ENCODE measurements at regions not wholly inside any gene's neighbourhood (a gene's known extent, or its start where the extent isn't known, plus 50 kb on each side); places are given as distances from the start of the nearest gene placed in this dataset.

DNA sequence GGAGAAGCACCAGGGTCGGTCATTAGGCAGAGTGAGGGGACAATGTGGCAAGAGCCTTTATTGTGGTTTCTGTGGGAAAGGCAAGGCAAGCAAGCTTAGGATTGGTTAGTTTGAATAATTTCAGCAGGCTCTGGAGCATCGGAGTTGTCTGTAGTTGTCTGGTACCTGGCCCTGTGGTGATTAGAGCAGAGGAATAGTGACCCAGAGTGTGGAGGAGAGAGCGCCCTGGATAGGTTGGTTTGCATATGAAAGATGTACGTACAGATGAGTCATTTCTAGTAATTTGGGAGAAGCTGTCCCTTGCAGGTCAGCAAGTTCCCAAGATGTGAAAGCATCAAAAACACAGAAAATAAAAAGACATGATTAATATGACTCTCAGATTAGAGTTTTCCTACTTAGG lies 383.1 kb upstream of the MEX3C start:
- DNase-seq (ENCODE audit: low read depth, low spot score), result no peak

DNA sequence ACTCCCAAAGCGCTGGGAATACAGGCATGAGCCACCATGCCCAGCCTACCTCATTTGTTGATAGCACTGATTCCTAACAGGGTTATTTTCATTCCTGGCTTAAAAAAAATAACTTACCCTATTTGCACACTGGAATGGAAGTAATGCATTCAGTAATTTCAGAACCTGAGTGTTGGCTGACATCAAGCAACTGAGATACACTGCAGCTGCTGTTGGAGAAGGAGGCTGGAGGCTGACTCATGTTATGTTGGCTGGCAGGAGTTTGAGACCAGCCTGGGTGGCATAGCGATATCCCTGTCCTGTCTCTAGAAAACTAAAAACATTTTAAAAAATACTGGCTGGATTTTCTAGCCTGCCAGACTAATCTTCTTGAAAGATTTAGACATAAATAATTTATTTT lies 385.1 kb upstream of the MEX3C start:
- no peak for DNase-seq (ENCODE audit: low read depth, low spot score)

DNA sequence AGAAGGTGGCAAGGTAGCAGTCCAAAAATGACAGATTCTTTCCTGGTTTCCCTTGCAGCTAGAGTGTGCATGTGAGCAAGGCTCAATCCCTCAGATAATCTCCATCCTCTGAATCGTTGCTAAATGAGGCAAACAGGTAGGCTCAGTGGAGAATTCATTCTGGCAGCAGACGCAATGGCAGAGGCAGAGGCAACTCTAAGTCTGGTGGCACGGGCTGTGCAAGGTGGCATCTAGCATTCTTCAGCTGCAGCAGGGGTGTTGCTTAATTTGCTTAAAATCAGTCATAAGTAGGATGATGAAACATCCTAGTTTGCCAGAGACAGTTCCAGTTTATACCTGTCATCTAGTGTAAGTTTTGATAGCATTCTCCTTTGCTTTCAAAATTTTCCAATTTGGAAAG lies 391.1 kb upstream of the MEX3C start:
- DNase-seq (ENCODE audit: low read depth, low spot score), result no peak

DNA sequence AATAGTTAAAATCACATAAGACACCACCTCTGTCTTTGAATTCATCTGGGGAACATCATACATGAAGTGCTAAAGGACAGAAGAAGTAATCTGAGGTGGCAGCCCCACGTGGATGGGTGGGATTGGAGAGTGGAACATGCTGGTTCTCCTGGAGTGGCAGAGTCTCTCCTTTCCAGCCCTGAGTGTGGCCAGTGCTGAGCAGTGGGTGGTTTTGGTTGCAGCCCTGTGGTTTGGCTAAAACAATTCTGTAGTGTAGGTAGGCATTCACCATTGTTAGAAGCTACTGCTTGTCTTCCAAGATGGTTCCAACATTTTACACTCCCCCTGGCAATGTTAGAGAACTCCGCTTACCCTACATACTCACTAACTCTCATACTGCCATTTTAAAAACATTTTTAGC lies 396.4 kb upstream of the MEX3C start:
- DNase-seq (ENCODE audit: low read depth, low spot score), result no peak

DNA sequence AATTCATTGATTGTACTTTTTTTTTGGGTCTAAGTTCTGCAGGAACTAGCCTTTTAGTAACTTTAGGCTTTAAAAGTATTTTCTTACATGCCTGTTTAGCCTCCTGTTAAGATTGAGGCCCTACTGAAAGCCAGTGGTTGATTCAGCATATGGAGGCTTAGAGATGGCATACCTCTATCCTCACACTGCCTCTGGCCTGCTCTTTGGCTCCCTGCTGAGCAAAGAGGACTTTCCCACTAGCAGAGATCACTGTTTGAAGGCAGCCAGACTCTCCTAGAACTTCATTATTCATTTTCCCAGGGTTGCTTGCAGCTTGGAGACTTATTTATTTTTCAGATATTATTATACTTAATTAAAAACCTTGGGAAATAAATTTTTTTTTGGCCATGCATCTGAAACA lies 405.6 kb upstream of the MEX3C start:
- DNase-seq (ENCODE audit: low read depth, low spot score), result no peak

DNA sequence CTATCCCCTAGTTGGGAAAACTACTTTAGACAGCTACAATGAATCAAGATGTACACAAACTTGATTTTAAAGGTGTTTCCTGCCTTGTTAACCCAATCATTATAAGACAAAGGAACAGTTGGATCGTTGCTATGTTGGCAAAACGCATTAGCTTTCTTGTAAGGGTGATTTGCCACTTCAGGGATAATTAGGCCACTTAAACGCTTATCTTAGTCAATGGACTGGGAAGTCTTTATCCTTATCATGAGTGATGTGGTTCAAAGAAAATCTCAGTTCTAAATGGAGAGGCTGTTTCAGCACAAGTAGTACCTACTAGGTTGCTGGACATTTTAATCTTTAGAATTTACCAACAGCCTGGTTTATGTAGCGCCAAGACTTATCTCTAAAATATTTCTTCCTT lies 406.1 kb upstream of the MEX3C start:
- no peak for DNase-seq (ENCODE audit: low read depth, low spot score)

DNA sequence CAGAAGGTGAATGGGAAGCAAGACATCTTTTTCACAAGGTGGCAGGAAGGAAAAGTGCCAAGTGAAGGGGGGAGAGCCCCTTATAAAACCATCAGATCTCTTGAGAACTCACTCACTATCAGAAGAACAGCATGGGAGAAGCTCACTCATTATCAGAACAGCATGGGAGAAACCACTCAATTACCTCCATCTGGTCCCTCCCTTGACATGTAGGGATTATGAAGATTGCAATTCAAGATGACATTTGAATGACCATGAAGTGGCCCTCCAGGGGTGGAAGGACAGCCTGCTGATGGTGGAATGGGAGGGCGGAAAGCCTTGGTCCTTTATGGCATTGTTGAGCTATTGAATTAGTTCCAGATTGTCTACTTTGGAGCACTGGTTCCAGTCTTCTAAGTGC lies 413.0 kb upstream of the MEX3C start:
- no peak for DNase-seq (ENCODE audit: low read depth, low spot score)

DNA sequence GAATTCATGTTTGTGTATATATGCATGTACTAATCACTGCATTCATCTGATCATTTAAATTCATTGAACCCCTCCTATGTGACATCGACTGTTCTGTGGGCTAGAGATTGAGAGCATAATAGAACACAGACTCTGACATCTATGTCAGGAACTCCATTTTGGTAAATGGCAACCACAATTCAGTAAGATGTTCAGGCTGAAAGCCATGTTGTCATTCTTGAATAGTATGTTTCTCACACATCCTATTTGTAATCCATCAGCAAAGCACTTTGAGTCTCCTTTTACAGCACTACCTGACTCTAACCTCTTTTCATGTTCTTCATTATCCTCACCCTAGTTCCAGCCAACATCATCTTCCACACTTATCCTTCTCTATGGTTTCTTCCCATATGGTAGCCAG lies 413.8 kb upstream of the MEX3C start:
- DNase-seq (ENCODE audit: low read depth, low spot score), result no peak

DNA sequence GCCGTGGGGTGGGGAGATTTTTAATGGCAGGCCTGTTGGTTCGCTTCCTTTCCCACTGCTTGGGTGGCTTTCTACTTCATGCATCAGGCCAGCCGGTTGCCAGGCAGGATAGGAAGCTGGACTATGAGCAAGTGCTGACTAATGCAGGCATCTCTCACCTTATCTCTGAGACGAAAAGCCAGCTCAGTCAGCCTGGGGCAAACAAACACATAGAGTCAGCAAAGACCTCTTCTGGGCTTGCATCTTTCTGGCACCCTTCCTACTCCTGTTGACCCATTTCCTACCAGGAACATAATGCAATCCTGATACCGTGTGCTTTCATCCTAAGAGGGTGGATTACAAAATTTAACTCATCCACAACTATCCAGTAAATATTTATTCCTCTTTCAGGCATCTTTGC lies 416.6 kb upstream of the MEX3C start:
- DNase-seq (ENCODE audit: low read depth, low spot score), result no peak

DNA sequence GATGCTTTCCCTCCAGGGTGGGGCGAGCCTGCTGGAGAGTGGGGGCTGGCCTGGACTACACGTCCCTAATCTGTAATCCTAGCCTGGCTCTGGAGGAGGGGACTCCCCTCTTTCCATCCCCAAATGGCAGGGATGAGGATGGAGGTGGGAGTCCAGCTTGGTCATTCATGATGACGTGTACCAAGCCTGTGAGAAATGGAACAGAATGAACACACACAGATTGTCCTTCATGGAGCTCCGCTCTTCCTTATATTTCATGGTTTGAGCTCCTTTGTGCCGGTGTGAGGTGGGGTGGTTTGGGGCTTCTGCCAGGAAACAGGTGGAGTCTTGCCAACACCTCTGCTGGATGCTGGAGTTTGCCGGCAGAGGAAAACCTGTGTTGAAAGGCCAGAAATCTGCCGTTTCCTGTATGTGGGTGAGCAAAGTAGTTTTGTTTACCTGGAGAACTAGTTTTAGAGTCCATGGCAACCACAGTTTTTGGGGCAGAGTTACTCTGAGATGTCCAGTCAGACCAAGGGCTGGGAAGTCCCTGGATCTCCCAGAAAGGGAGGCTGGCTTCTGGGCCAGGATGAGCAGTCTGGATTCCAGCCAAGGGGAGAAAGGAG lies 417.6 kb upstream of the MEX3C start:
- no peak for DNase-seq (ENCODE audit: low read depth, low spot score)

DNA sequence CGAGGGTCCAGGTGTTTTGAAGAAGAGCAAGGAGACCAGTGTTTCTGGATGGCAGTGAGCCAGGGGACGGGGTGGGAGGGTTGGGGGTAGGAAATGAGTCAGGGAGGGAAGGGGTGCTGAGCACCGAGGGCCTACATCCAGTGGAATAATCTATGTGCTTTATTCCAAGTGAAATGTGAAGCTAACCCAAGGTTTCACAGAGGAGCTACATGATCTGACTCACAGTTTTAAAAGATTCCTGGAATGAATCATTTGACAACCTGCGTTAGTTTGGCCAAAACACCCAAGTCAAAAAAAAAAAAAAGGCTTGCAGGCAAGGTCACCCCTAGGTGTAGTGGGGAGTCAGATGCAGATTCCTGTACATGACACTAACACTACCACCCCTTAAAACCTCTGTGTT lies 419.7 kb upstream of the MEX3C start:
- no peak for DNase-seq (ENCODE audit: low read depth, low spot score)

DNA sequence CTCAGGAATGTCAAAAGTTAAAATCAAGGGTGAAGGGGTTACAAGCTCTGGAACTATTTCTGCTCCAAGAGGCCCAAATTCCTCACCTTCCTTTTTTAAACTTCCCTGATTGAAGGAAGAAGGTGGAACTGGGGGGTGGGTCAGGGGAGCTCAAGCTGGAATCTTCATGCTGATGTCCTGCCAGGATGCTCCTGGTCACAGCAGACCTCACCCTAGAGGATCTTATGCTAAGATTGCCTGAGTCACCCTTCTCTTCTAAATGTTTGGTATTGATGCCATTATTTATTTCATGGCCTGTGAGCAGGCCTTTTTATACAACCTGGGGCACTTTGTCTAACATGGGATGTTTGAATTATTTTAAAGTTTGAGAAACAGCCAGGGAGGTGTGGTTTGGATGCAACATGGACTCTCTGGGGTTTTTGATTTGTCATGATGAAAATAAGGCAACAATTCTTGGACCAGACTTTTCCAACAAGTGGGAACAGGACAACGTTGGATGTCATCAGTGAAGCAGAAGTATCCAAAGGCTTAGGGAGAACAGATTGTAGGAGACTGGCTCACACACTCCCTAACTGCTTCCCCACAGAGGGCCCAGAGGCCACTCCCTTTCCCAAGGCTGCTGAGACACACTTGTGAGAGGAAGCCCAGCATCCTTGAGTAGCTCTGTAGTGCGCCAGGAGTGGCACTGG lies 420.2 kb upstream of the MEX3C start:
- no peak for DNase-seq (ENCODE audit: low read depth, low spot score)

DNA sequence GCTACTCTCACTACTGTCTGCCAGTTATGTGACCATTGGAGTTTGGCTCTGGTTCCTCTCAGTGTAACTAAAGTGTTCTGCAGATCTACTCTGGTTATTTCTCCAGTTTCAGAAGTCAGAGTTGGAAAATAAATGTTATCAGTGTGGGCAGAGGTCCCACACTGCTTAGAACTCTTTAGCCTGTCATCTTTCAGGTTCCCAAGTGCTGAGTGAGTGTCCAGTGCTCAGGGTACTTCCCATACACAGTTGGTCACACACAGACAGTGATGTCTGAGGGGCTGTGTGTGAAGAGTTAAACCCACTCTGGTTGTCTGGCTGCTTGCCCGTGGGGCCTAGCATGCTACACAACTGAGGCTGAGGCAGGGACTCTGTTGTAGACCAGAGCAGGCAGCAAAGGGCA lies 421.8 kb upstream of the MEX3C start:
- DNase-seq (ENCODE audit: low read depth, low spot score), result no peak

DNA sequence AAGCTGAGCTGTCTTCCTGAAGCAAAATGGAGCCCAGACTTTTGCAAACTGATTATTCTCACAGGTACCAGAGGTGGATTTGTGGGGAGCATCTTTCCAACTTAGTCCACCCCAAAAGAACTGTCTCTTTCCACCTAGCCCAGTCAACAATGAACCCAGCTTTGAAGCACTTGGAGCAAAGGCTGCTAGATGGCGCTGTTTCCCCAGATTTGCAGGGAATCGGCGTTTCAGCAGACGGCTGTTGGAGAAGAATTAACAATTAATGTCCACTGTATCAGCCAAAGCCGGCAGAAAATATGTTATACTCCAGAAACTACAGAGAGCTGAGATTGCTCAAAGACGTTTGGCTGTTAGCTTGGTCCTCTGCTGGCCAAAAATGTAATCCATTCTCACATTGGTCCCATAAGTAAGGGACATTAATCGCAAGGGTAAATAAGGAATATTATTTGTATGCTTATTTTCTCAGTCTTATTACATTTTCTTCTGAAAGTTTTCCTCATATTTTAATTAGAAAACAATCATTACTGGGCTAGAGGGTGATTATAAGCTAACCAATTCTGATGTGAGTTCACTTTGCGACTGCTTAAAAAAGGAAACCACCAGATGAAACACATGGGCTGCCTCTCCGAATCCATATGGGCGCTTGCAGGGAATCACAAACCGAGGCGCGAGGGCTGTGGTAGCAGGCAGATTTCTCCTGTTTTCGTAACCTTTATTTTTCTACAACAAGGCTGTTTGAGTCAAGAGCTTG lies 423.8 kb upstream of the MEX3C start:
- no peak for DNase-seq (ENCODE audit: low read depth, low spot score)

DNA sequence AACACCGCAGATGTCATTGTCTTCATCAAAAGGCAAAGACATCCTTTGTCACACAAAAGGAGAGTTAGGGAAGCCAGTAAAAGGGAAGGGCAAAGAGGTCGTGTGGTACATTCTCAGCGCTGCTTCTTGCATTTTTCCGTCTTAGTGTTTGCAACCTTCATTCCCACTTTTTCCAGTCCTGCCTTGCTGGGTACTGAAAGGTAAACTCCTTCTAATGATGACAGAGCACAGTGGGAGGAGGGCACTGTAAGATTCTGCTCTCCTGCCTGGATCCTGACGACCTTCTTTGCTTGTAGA lies 424.3 kb upstream of the MEX3C start:
- DNase-seq (ENCODE audit: low read depth, low spot score), result no peak

DNA sequence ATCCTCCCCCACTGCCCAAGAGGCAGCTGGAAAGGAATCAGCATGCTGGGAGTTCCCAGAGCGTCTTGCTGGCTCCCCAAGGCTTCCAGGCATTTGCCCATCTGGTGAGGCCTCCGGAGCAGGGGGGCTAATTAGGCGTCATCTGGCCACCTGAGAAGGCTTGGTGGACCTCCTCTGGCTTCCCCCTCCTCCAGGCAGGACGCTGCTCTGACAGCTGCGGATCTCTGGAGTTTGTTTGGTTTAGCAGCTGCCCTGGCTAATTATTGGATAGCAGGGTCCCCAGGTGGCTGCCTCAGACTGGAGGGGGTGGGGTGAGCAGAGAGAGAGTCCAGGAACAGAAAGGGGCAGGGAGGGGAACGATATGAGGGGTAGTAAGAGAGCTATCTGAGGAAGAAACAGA lies 425.2 kb upstream of the MEX3C start:
- no peak for DNase-seq (ENCODE audit: low read depth, low spot score)

DNA sequence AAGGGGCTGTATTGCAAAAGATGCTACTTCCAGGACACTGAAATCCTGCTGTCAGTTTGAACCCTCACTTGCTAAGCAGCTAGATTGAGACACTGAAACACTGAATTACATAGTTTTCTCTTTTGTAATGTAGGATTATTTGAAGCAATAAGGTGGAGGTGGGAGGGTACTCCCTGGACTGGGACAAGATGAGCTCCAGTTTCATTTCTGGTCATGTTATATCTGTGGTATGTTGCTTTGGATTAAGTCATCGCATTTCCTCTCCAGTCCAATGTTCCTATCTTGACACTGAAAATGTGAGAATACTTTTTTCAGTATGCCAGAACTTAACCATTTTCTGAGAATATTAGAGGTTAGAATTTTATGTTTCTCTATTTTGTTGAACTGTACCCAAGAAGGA lies 426.2 kb upstream of the MEX3C start:
- DNase-seq (ENCODE audit: low read depth, low spot score), result no peak

DNA sequence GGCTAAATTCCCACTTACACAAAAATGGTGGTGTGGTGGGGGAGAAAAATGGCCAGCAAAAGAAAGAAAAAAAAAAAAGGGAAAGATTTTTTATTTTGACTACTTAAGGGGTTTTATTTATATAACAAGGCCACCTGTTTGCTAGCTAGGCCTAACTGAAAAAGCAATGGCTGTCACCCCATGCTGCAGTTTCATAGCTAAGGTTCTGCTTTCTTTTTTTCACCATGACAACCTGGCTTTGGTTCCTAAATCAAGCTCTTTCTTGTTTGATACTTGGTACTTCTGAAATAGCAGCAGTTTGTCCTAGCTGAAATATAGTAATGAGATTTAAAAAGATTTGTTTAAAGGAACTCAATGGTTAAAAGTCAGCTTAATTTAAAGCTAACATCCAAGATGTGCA lies 433.2 kb upstream of the MEX3C start:
- no peak for DNase-seq (ENCODE audit: low read depth, low spot score)

DNA sequence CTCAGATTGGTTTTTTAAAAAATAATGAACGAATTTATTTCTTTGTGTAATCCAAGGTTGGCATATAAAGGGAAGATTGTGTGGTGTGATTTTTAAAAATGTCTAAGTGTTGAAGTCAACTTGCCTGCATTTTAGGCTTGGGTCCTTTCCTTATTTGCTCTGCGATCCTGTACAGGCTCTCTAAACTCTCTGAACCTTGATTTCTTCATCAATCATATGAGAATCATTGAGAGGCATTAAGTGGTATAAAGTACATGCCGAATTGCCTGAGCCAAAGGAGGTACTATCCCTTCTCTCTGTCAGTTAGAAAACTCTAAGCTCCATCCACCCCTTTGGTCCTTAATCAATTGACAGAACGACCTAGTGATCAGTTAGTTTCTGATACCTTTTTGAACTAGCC lies 440.4 kb upstream of the MEX3C start:
- DNase-seq (ENCODE audit: low read depth, low spot score), result no peak

DNA sequence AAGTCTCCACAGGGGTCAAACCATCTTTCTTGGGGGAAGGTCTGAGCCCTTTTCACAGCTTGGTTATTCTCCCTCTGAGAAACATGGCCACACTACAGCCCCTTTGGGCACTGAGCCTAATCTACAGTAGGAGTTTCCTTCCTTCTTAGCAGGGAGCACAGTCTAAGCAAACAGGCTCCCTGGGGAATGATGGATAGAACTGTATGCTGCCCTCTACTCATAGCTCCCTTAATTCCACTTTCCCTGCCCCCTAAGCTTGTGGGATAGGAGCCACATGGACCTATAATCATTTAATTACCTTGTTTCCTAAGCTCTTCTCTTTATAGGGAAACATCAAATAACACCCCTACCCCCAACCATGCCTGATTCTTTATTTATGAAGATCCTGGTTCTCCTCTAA lies 442.1 kb upstream of the MEX3C start:
- no peak for DNase-seq (ENCODE audit: low read depth, low spot score)

DNA sequence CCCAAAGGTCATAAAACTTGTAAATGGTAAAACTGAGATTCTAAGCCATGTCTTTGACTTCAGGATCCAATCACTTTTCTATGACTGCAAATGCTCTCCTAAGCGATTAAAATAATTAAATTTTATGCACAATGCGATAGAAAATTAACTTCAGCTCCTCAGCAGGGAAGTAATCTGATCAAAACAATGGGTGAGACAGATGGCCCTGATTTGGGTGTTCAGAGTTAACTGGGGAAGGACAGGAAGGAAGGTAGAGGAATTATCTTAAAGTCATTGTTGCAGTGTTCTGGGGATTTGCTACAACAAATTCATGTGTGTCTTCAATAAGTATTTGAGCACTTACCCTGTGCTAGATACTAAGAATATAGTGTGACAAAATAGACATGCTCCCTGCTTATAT lies 446.0 kb upstream of the MEX3C start:
- no peak for DNase-seq (ENCODE audit: low read depth, low spot score)

DNA sequence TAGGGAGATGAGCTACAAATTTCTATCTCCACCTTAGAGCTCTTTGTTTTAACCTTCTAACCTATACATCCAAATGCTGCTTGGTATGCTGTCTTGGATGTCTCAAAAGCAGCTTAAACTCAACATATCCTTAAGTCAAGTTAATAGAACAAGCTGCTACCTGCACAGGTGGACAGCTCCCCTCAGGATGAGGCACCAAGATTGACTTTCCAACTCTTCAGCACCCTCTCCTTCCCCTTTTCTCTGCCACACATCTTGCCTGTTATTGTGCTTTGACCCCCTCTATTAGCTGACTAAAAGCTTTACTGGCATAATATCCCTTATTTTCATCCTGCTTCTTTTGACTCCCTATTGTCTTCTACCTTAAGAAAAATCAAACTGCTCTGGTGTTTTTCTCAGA lies 448.1 kb upstream of the MEX3C start:
- DNase-seq (ENCODE audit: low read depth, low spot score), result no peak

DNA sequence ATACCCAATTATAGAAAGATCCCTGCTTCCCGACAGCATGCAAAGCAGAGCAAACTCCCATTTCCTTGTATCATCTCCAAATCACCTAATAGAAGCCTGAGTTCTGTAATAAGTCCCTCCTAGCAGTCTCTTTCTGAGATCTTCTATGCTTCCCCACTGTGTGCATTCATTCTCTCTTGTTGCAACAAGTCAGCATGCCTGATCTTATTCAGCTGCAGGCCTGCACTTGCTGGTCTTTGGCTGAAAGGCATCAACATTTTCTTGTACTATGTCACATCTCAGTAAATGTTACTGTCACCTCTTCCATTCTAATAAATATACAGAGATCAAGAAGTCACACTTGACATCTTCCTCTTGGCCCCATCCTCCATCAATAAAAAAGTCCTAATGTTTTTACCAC lies 449.9 kb upstream of the MEX3C start:
- DNase-seq (ENCODE audit: low read depth, low spot score), result no peak

DNA sequence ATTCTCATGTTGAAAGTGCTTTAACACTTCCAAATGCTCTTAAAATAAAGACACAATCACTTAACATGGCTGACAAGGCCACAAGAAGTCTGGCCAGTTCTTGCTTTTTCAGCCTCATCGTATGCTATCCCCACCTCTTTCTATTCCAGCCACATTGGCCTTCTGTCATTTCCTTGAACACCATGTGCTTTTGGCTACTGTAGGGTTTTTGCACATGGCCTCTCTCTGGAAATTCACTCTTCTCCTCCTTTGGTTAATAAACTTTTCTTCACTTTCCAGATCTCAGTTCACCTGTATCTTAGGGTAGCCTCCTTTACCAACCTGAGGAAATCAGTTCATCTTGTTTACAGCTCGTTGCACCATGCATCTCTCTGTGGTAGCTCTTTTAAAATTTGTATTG lies 450.5 kb upstream of the MEX3C start:
- DNase-seq (ENCODE audit: low read depth, low spot score), result no peak

All from iPS DF 19.7 (cell line).